Neural cell (in vitro differentiated cells): ENCODE measurements at regions not wholly inside any gene's neighbourhood (a gene's known extent, or its start where the extent isn't known, plus 50 kb on each side); places are given as distances from the start of the nearest gene placed in this dataset.

ENCODE experiments used
- H2AFZ ChIP-seq: fragments of 200-600, 300-800 bp; sonication (generic), shearing (Covaris generic); 2 replicates; pipeline ENCODE4 v1.6.0; 2014; ENCODE audit warnings: low read depth, mild to moderate bottlenecking, antibody characterized with exemption, low read length, moderate library complexity
- H3F3A ChIP-seq: fragments of 200-600 bp; shearing (Covaris generic); 2 replicates; pipeline ENCODE4 v1.6.1; 2016; ENCODE audit warnings: mild to moderate bottlenecking, moderate library complexity, mixed read lengths, antibody characterized with exemption, low read length; ENCODE audit not compliant: insufficient read depth, poor library complexity, severe bottlenecking
- H3K27ac ChIP-seq: fragments of 200-600, 300-800 bp; sonication (generic), shearing (Covaris generic); 2 replicates; pipeline ENCODE4 v1.5.1; 2014; ENCODE audit warnings: mild to moderate bottlenecking, low read length, moderate library complexity
- H3K27me3 ChIP-seq: fragments of 300-800, 200-600 bp; sonication (generic), shearing (Covaris generic); 2 replicates; pipeline ENCODE4 v1.6.0; 2014; ENCODE audit warnings: mild to moderate bottlenecking, low read depth, low read length, moderate library complexity; ENCODE audit not compliant: insufficient read depth
- H3K36me3 ChIP-seq: fragments of 300-800, 200-600 bp; sonication (generic), shearing (Covaris generic); 2 replicates; pipeline ENCODE4 v1.5.1; 2014; ENCODE audit warnings: mild to moderate bottlenecking, antibody characterized with exemption, low read length, moderate library complexity; ENCODE audit not compliant: insufficient read depth
- H3K4me2 ChIP-seq: fragments of 300-800, 200-600 bp; sonication (generic), shearing (Covaris generic); 2 replicates; pipeline ENCODE4 v1.6.0; 2014; ENCODE audit warnings: mild to moderate bottlenecking, low read length
- H3K4me3 ChIP-seq: fragments of 300-800, 200-600 bp; sonication (generic), shearing (Covaris generic); 2 replicates; pipeline ENCODE4 v1.5.1; 2014; ENCODE audit warnings: mild to moderate bottlenecking, low read length, moderate library complexity
- H3K79me2 ChIP-seq: fragments of 200-600 bp; shearing (Covaris generic); replicated peaks from 2 replicates; pipeline ENCODE4 v1.6.0; 2014; ENCODE audit warnings: mild to moderate bottlenecking, low read length, moderate library complexity; ENCODE audit not compliant: insufficient read depth
- H3K9ac ChIP-seq: fragments of 300-800, 200-600 bp; sonication (generic), shearing (Covaris generic); 2 replicates; pipeline ENCODE4 v1.6.1; 2016; ENCODE audit warnings: mild to moderate bottlenecking, low read length, mixed read lengths
- H3K9me2 ChIP-seq: fragments of 200-600 bp; shearing (Covaris generic); 2 replicates; pipeline ENCODE4 v1.6.1; 2016; ENCODE audit warnings: mild to moderate bottlenecking, low read length, mixed read lengths; ENCODE audit not compliant: insufficient read depth
- H3K9me3 ChIP-seq: fragments of 200-600, 300-800 bp; sonication (generic), shearing (Covaris generic); 2 replicates; pipeline ENCODE4 v1.6.1; 2016; ENCODE audit warnings: mild to moderate bottlenecking, mixed run types, low read length, moderate library complexity, mixed read lengths
- H4K20me1 ChIP-seq: fragments of 200-600 bp; shearing (Covaris generic); 2 replicates; pipeline ENCODE4 v1.6.1; 2016; ENCODE audit warnings: mild to moderate bottlenecking, mixed run types; ENCODE audit not compliant: insufficient read depth
- EP300 ChIP-seq: fragments of 450-650 bp; conservative IDR thresholded peaks from 2 replicates; pipeline ENCODE4 v1.6.1; 2014; ENCODE audit warnings: antibody characterized with exemption, mild to moderate bottlenecking, moderate library complexity; ENCODE audit not compliant: poor library complexity, severe bottlenecking
- EZH2 ChIP-seq: fragments of 200-600, 300-800 bp; shearing (Covaris generic), sonication (generic); IDR thresholded peaks from 2 replicates; pipeline ENCODE4 v1.6.1; 2014; ENCODE audit warnings: antibody characterized with exemption, low read length, borderline replicate concordance, mild to moderate bottlenecking; ENCODE audit not compliant: insufficient read depth, poor library complexity, severe bottlenecking
- MXI1 ChIP-seq: fragments of 450-650 bp; conservative IDR thresholded peaks from 2 replicates; pipeline ENCODE4 v1.6.1; 2014; ENCODE audit warnings: antibody characterized with exemption, mild to moderate bottlenecking; ENCODE audit not compliant: poor library complexity, severe bottlenecking
- POLR2AphosphoS5 ChIP-seq: IDR thresholded peaks from 2 replicates; pipeline ENCODE4 v1.6.1; 2012
- RAD21 ChIP-seq: fragments of 450-650 bp; conservative IDR thresholded peaks from 2 replicates; pipeline ENCODE4 v1.6.1; 2014; ENCODE audit warnings: antibody characterized with exemption, mild to moderate bottlenecking, moderate library complexity
- SMC3 ChIP-seq: fragments of 450-650 bp; conservative IDR thresholded peaks from 2 replicates; pipeline ENCODE4 v1.6.1; 2014; ENCODE audit warnings: antibody characterized with exemption, mild to moderate bottlenecking, moderate library complexity; ENCODE audit not compliant: poor library complexity
- TAF1 ChIP-seq: IDR thresholded peaks from 2 replicates; pipeline ENCODE4 v1.6.1; 2012; ENCODE audit warnings: low read depth
- TF ChIP-seq, protein P1 (sequence below): fragments of 450-650 bp; IDR thresholded peaks from 2 replicates; pipeline ENCODE4 v1.5.1; 2014; ENCODE audit warnings: antibody characterized with exemption, mild to moderate bottlenecking, moderate library complexity; ENCODE audit not compliant: poor library complexity, severe bottlenecking
- TF ChIP-seq, protein P2 (sequence below): IDR thresholded peaks from 2 replicates; pipeline ENCODE4 v1.6.1; 2012; ENCODE audit warnings: borderline replicate concordance

DNA sequence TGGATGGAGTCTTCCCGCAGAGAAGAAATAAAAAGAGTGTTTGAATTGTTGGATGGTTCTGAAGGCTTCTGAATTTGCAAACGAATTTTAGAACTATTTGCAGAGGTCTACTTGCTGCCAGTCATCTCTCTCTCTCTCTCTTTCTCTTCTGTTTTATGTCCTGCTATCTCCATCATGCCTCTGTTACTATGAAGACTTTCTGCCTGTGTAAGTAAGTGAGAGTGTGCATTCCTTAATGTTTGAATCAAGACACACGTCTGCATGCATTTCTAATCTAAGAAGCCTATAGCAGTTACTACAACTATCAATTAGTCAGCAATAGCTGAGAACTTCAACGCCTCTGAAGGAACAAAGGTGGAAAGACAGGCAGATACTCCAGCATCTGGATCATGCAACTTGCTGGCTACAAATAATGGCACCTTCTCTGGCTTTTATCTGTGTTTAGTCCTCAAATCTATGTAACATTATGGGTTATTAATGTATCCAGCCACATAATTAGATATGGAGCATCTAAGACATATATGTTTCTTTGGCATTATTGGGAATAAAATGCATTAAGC, 191.5 kb upstream of the BLID start:
- no peak overlapping the region for H3K4me2 ChIP-seq
- TF ChIP-seq SMC3 (no peak), MXI1 (no peak), RAD21 (no peak), EP300 (no peak), EZH2 (no peak), POLR2AphosphoS5 (no peak), TAF1 (no peak)
- TF ChIP-seq, protein P1, sequence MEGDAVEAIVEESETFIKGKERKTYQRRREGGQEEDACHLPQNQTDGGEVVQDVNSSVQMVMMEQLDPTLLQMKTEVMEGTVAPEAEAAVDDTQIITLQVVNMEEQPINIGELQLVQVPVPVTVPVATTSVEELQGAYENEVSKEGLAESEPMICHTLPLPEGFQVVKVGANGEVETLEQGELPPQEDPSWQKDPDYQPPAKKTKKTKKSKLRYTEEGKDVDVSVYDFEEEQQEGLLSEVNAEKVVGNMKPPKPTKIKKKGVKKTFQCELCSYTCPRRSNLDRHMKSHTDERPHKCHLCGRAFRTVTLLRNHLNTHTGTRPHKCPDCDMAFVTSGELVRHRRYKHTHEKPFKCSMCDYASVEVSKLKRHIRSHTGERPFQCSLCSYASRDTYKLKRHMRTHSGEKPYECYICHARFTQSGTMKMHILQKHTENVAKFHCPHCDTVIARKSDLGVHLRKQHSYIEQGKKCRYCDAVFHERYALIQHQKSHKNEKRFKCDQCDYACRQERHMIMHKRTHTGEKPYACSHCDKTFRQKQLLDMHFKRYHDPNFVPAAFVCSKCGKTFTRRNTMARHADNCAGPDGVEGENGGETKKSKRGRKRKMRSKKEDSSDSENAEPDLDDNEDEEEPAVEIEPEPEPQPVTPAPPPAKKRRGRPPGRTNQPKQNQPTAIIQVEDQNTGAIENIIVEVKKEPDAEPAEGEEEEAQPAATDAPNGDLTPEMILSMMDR = no peak
- no peak overlapping the region for H3K27ac ChIP-seq
- H3K27me3 ChIP-seq = no peaks in the 10 kb centered on the region
- H3K9me2 ChIP-seq = no peaks in the 10 kb centered on the region
- no peaks in the 10 kb centered on the region for H3K9me3 ChIP-seq
- H3K9ac ChIP-seq = no peak overlapping the region
- H3K79me2 ChIP-seq = no peaks in the 10 kb centered on the region
- no peaks in the 10 kb centered on the region for H4K20me1 ChIP-seq
- no peaks in the 10 kb centered on the region for H3K36me3 ChIP-seq
- no peaks in the 10 kb centered on the region for H3F3A ChIP-seq
- H3K4me3 ChIP-seq = no peak overlapping the region
- H2AFZ ChIP-seq = no peak overlapping the region

DNA sequence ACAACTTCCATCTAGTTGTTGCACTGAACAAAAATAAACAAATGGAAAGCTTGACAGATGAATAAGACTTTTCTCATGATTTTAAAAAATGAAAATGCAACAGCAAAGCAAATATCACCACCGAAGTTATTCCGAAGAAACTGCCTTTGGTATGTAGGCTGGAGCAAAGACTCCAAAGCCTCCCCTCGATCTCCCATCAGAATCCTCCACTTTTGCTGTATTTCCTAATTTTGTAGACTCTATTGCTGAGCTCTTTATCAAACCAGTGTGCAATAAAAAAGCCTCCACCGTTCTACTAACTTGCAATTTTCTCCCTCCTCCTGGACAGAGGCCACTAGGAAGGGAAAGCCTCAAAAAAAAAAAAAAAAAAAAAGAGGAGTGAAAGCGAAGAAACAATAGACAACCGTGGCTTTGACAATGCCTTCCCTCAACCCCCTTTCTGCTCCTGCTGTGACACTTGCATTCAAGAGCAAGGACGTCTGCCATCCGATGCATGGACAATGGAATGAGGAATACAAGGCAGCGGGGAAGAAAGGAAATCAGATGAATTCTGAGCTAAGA, 190.9 kb upstream of the BLID start:
- H3K9me3 ChIP-seq = no peaks in the 10 kb centered on the region
- no peaks in the 10 kb centered on the region for H3K9me2 ChIP-seq
- TF ChIP-seq, protein P1 = no peak
- TF ChIP-seq TAF1 (no peak), MXI1 (no peak), EP300 (no peak)
- TF ChIP-seq, protein P2, sequence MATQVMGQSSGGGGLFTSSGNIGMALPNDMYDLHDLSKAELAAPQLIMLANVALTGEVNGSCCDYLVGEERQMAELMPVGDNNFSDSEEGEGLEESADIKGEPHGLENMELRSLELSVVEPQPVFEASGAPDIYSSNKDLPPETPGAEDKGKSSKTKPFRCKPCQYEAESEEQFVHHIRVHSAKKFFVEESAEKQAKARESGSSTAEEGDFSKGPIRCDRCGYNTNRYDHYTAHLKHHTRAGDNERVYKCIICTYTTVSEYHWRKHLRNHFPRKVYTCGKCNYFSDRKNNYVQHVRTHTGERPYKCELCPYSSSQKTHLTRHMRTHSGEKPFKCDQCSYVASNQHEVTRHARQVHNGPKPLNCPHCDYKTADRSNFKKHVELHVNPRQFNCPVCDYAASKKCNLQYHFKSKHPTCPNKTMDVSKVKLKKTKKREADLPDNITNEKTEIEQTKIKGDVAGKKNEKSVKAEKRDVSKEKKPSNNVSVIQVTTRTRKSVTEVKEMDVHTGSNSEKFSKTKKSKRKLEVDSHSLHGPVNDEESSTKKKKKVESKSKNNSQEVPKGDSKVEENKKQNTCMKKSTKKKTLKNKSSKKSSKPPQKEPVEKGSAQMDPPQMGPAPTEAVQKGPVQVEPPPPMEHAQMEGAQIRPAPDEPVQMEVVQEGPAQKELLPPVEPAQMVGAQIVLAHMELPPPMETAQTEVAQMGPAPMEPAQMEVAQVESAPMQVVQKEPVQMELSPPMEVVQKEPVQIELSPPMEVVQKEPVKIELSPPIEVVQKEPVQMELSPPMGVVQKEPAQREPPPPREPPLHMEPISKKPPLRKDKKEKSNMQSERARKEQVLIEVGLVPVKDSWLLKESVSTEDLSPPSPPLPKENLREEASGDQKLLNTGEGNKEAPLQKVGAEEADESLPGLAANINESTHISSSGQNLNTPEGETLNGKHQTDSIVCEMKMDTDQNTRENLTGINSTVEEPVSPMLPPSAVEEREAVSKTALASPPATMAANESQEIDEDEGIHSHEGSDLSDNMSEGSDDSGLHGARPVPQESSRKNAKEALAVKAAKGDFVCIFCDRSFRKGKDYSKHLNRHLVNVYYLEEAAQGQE = no peak
- no peak overlapping the region for H3K27ac ChIP-seq
- no peak overlapping the region for H3K4me3 ChIP-seq
- H3K79me2 ChIP-seq = no peaks in the 10 kb centered on the region
- no peak overlapping the region for H3K9ac ChIP-seq
- H3K4me2 ChIP-seq = no peak overlapping the region
- H3F3A ChIP-seq = no peaks in the 10 kb centered on the region
- no peaks in the 10 kb centered on the region for H3K27me3 ChIP-seq
- no peak overlapping the region for H2AFZ ChIP-seq
- no peaks in the 10 kb centered on the region for H4K20me1 ChIP-seq
- no peaks in the 10 kb centered on the region for H3K36me3 ChIP-seq
